Liver (tissue), 3 donors: ENCODE measurements at regions not wholly inside any gene's neighbourhood (a gene's known extent, or its start where the extent isn't known, plus 50 kb on each side); places are given as distances from the start of the nearest gene placed in this dataset.

Source experiments
- GABPA ChIP-seq, 2 donors: IDR thresholded peaks in 1 of 2; conservative IDR thresholded peaks in 1 of 2; 2 replicates each; pipeline ENCODE4 v1.6.1; 2016; ENCODE audit warnings: antibody characterized with exemption in 2 of 2, mild to moderate bottlenecking in 1 of 2, moderate library complexity in 1 of 2
- JUND ChIP-seq, 2 donors: IDR thresholded peaks; 2 replicates each; pipeline ENCODE4 v1.6.1; 2016; ENCODE audit warnings: antibody characterized with exemption in 2 of 2
- RAD21 ChIP-seq, 2 donors: IDR thresholded peaks; 2 replicates each; pipeline ENCODE4 v1.6.1; 2016; ENCODE audit warnings: antibody characterized with exemption in 2 of 2, mild to moderate bottlenecking in 2 of 2
- SP1 ChIP-seq: IDR thresholded peaks from 2 replicates; pipeline ENCODE4 v1.6.1; 2018; ENCODE audit warnings: antibody characterized with exemption, mild to moderate bottlenecking
- TAF1 ChIP-seq: conservative IDR thresholded peaks from 2 replicates; pipeline ENCODE4 v1.6.1; 2016; ENCODE audit warnings: antibody characterized with exemption, mild to moderate bottlenecking
- TF ChIP-seq, protein P1 (sequence below): fragments of 150-350 bp; IDR thresholded peaks from 2 replicates; pipeline ENCODE4 v1.5.1; 2017; ENCODE audit warnings: improper control_type of control experiment, low read depth, low read length; ENCODE audit not compliant: missing input control
- TF ChIP-seq, protein P2 (sequence below): IDR thresholded peaks from 2 replicates; pipeline ENCODE4 v1.6.1; 2016; ENCODE audit warnings: antibody characterized with exemption, mild to moderate bottlenecking
- TF ChIP-seq, protein P3 (sequence below): IDR thresholded peaks from 2 replicates; pipeline ENCODE4 v1.6.1; 2016; ENCODE audit warnings: antibody characterized with exemption
- TF ChIP-seq, protein P4 (sequence below): IDR thresholded peaks from 2 replicates; pipeline ENCODE4 v1.6.1; 2016; ENCODE audit warnings: antibody characterized with exemption
- donor health status: healthy.
- donor health status: healthy.

DNA sequence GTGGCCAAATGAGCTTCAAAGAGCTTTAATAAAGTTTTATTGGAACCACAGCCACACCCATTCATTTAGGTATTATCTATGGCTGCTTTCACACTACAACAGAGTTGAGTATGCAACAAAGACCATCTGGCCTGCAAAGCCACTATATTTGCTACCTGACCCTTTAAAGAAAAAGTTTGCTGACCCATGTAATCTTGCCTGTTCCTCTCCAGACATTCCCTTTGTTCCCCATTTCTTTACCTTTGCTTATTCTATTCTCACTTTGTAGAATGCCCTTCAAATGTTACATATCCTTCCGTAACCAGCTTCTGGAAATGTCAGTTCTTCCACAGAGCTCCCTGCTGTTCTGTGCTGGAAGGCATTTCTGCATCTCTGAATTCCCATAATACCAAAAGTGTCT lies 320.2 kb downstream of the TLE1 start:
- no peak for TF ChIP-seq GABPA (IDR thresholded peaks at IDR 0.05 in 1 of 2, conservative IDR thresholded peaks at IDR 0.05 in 1 of 2)
- TF ChIP-seq, protein P1, sequence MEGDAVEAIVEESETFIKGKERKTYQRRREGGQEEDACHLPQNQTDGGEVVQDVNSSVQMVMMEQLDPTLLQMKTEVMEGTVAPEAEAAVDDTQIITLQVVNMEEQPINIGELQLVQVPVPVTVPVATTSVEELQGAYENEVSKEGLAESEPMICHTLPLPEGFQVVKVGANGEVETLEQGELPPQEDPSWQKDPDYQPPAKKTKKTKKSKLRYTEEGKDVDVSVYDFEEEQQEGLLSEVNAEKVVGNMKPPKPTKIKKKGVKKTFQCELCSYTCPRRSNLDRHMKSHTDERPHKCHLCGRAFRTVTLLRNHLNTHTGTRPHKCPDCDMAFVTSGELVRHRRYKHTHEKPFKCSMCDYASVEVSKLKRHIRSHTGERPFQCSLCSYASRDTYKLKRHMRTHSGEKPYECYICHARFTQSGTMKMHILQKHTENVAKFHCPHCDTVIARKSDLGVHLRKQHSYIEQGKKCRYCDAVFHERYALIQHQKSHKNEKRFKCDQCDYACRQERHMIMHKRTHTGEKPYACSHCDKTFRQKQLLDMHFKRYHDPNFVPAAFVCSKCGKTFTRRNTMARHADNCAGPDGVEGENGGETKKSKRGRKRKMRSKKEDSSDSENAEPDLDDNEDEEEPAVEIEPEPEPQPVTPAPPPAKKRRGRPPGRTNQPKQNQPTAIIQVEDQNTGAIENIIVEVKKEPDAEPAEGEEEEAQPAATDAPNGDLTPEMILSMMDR = no peak
- TF ChIP-seq, protein P2, sequence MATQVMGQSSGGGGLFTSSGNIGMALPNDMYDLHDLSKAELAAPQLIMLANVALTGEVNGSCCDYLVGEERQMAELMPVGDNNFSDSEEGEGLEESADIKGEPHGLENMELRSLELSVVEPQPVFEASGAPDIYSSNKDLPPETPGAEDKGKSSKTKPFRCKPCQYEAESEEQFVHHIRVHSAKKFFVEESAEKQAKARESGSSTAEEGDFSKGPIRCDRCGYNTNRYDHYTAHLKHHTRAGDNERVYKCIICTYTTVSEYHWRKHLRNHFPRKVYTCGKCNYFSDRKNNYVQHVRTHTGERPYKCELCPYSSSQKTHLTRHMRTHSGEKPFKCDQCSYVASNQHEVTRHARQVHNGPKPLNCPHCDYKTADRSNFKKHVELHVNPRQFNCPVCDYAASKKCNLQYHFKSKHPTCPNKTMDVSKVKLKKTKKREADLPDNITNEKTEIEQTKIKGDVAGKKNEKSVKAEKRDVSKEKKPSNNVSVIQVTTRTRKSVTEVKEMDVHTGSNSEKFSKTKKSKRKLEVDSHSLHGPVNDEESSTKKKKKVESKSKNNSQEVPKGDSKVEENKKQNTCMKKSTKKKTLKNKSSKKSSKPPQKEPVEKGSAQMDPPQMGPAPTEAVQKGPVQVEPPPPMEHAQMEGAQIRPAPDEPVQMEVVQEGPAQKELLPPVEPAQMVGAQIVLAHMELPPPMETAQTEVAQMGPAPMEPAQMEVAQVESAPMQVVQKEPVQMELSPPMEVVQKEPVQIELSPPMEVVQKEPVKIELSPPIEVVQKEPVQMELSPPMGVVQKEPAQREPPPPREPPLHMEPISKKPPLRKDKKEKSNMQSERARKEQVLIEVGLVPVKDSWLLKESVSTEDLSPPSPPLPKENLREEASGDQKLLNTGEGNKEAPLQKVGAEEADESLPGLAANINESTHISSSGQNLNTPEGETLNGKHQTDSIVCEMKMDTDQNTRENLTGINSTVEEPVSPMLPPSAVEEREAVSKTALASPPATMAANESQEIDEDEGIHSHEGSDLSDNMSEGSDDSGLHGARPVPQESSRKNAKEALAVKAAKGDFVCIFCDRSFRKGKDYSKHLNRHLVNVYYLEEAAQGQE = no peak
- no peak for TF ChIP-seq TAF1
- TF ChIP-seq SP1 = no peak
- no peak for TF ChIP-seq RAD21 (IDR thresholded peaks at IDR 0.05)
- TF ChIP-seq, protein P3, sequence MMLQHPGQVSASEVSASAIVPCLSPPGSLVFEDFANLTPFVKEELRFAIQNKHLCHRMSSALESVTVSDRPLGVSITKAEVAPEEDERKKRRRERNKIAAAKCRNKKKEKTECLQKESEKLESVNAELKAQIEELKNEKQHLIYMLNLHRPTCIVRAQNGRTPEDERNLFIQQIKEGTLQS = no peak
- TF ChIP-seq JUND (IDR thresholded peaks at IDR 0.05) = no peak
- TF ChIP-seq, protein P4, sequence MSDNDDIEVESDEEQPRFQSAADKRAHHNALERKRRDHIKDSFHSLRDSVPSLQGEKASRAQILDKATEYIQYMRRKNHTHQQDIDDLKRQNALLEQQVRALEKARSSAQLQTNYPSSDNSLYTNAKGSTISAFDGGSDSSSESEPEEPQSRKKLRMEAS = no peak
